ENCODE measurements at regions not wholly inside any gene's neighbourhood (a gene's known extent, or its start where the extent isn't known, plus 50 kb on each side); places are given as distances from the start of the nearest gene placed in this dataset.

- TF ChIP-seq, protein P1, sequence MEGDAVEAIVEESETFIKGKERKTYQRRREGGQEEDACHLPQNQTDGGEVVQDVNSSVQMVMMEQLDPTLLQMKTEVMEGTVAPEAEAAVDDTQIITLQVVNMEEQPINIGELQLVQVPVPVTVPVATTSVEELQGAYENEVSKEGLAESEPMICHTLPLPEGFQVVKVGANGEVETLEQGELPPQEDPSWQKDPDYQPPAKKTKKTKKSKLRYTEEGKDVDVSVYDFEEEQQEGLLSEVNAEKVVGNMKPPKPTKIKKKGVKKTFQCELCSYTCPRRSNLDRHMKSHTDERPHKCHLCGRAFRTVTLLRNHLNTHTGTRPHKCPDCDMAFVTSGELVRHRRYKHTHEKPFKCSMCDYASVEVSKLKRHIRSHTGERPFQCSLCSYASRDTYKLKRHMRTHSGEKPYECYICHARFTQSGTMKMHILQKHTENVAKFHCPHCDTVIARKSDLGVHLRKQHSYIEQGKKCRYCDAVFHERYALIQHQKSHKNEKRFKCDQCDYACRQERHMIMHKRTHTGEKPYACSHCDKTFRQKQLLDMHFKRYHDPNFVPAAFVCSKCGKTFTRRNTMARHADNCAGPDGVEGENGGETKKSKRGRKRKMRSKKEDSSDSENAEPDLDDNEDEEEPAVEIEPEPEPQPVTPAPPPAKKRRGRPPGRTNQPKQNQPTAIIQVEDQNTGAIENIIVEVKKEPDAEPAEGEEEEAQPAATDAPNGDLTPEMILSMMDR (conservative IDR thresholded peaks at IDR 0.05), result no peak
- TF ChIP-seq EZH2 (IDR thresholded peaks at IDR 0.05; ENCODE audit: low read depth), result no peak
These were observed 76.8 kb downstream of the ZFP36L2 start for GRCh38 chr2:43149482-43150107.

All from PC-9 (cell line).